H54 (cell line): ENCODE measurements at regions not wholly inside any gene's neighbourhood (a gene's known extent, or its start where the extent isn't known, plus 50 kb on each side); places are given as distances from the start of the nearest gene placed in this dataset.
A peak's percentile ranks its signal among the peaks of the same experiment; 100 is the strongest.
"Not testable (repeated sequence)": the region's sequence is repeated elsewhere in the genome, so short reads cannot be mapped to it uniquely, and the experiment has no call there.

Source experiments
- DNase-seq: peaks from one replicate; pipeline ENCODE4 v3.0.0; 2011; ENCODE audit warnings: low spot score, mixed read lengths; ENCODE audit not compliant: insufficient read length
- FAIRE-seq: peaks from 3 replicates; lab custom pipeline; 2011; peaks lifted over from hg19 to GRCh38; lab: Jason Lieb, UNC
- POLR2A ChIP-seq: IDR thresholded peaks from 2 replicates; pipeline ENCODE4 v1.6.1; 2011; ENCODE audit warnings: low read depth, mild to moderate bottlenecking, low read length

DNA sequence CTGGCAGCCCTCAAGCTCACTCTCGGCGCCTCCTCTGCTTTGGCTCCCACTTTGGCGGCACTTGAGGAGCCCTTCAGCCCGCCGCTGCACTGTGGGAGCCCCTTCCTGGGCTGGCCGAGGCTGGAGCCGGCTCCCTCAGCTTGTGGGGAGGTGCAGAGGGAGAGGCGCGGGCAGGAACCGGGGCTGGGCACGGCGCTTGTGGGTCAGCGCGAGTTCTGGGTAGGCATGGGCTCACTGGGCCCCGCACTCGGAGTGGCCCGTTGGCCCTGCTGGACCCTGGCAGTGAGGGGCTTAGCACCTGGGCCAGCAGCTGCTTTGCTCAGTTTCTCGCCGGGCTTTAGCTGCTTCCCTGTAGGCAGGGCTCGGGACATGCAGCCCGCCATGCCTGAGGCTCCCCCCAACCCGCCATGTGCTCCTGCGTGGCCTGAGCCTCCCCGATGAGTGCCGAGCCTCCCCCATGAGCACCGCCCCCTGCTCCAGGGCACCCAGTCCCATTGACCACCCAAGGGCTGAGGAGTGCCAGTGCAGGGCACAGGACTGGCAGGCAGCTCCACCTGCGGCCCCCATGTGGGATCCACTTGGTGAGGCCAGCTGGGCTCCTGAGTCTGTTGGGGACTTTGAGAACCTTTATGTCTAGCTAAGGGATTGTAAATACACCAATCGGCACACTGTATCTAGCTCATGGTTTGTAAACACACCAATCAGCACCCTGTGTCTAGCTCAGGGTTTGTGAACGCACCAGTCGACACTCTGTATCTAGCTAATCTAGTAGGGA, 101.5 kb upstream of the DRD5 start:
- TF ChIP-seq POLR2A = no peak
- DNase-seq = no peak
- no peak for FAIRE-seq

- not testable (repeated sequence) for DNase-seq, FAIRE-seq
These were observed 98.3 kb upstream of the DRD5 start for GRCh38 chr4:9683174-9683573.

DNA sequence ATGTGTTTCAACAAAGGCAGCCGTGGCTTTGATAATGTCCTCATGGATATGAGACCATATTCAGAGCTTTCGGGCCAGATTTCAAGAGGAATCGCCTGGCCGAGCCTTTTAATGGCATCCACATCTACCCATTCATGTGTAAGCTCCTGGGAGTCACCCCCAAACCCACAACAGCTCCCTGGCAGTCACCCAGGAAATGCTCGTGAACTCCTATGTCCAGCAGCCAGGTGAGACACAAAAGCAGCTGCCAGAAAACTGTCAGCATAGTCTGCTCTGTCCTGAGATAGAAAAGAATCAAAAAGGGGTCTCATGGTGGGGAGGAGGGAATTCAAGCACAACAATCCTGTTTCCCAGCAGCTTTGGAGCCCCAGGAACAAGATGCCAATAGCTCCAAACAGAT, 96.4 kb upstream of the DRD5 start:
- FAIRE-seq, DNase-seq: not testable (repeated sequence)

DNA sequence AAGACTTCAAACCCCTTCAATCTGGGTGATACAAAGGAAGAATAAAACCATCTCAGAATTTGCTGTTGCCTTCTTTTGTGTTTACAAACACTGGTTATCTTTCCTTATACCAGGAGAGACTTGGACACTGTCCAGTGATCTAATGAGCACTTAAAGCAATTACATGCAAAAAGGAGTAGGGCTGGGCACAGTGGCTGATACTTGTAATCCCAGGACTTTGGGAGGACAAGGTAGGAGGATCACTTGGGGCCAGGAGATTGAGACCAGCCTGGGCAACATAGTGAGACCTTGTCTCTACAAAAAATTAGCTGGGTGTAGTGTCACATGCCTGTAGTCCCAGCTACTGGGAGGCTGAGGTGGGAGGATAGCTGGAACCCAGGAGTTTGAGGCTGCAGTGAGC, 95.7 kb upstream of the DRD5 start:
- FAIRE-seq = no peak
- no peak for TF ChIP-seq POLR2A
- no peak for DNase-seq

DNA sequence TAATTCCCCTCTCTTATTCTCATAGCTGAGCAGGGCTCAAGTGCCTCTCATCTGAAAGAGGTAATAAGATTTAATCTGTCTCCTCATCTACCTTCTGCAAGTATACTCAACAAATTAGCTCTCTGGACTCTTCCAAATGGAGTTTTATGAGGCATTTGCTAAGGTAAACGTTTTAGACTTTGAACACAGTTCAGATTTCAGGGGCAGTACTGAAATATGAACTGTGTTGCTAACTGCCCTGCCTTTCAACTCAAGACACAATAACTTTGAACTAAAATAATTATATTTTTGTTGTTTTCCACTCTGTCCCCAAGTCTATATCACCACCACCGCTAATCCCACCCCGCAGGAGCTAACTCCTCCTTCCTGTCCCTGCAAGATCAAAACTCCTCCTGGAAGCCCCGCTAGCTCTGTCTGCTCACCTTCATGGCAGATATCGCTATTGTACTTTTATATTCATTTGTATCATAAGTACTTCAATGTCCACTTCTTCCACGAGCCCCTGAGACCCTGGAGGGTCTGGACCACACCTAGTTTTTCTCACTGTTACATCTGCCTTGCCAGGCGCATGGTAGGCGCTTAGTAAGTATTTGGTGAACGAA, 90.7 kb upstream of the DRD5 start:
- not testable (repeated sequence) for DNase-seq, FAIRE-seq

GRCh38 chr4:9691238-9692065, 90.0 kb upstream of the DRD5 start:
- DNase-seq (peak; percentile 65), FAIRE-seq (no peak)
- TF ChIP-seq POLR2A = no peak

DNA sequence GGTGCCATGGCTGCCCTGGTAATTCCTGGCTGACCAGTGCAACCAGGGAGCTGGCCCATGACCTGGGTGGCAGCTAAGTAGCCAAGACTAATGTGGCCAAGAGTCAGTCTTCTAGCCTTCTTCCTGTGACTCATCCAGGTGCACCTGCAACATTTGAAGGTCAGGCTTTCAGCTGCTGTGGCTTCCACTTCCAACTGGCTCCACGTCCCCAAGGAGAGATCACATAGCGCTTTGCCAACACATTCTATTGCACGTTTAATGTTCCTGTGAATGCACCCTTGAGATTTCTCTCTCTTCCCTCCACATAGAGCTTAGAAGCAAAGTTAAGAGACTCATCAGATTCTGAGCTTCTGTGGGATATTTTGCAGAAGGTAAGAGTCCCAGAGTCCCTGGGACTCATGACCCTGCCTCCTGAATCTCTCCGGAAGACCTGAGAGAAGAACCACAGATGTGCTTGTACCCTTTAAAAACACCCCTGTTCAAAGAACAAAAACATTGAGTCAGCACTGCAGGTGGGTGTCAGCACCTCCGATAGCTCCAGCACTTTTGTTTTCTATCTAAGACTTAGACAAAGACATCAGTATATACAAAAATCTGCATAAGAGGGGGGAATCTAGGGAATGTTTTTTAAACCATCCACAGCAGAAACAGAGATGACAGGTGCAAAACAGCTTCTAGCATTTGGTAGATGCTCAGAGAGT, 88.5 kb upstream of the DRD5 start:
- DNase-seq, FAIRE-seq: not testable (repeated sequence)

DNA sequence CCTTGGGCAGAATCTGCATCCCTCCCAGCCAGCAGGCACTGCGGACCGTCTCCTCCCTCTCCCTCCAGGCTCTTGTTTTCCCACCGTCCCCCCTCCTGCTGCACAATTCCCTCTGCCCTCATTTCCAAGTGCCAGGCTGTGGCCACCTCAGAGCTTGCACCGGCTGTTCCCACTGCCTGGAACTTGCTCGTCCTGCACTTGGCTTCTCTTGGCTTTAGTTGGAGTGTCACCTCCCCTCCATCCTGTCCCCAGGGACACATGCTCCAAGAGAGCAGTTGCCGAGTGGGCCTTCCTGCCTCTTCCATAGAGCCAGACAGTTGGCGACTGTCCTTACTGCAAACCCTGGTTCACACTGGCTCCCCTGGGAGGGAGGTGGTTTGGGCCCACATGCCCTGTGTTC, 87.0 kb upstream of the DRD5 start:
- FAIRE-seq = not testable (repeated sequence)

GRCh38 chr4:9695994-9696393, 85.4 kb upstream of the DRD5 start:
- not testable (repeated sequence) for FAIRE-seq, DNase-seq

More for the DNA sequence above, 87.0 kb upstream of the DRD5 start:
- DNase-seq = not testable (repeated sequence)

GRCh38 chr4:9696561-9696960, 84.9 kb upstream of the DRD5 start:
- not testable (repeated sequence) for FAIRE-seq, DNase-seq

GRCh38 chr4:9702019-9702418, 79.4 kb upstream of the DRD5 start:
- FAIRE-seq, DNase-seq: not testable (repeated sequence)

DNA sequence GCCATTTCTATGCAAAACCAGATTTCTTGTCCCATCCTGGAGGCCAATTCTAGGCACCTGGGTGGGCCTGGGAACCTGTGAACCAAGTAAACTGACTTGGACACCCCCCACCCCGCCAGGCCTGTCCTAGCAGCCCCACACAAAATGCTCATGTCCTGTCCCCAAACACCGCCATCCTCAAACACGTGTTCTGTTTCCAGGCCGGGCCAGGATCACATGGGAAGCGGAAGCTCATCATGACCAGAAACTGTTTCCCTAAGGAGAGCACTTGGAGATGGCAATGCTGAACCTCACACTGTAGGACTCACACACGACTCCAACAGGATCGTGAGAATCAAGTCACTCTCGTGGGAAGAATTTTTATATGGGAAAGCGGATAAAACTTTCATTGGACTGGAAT, 78.7 kb upstream of the DRD5 start:
- DNase-seq, FAIRE-seq: not testable (repeated sequence)

DNA sequence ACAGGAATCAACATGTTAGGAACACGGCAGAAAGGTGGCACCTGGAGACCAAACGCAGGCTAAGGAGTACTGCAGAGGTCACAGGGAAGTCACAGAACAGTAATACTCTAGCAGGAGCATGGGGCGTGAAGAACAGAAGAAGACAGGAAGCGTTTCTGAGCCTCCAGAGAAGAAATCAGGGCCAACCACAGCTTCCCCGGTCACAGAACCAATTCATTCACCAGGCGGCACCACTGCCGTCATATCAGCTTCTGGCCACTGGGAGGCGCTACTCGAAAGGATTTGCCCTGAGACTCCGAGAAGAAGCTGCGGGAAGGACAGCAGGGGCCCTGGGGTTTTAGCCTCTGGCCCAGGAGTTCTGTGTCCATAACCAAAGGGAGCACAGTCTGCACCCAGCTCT, 78.0 kb upstream of the DRD5 start:
- FAIRE-seq (no peak), DNase-seq (no peak)
- no peak for TF ChIP-seq POLR2A

GRCh38 chr4:9704126-9704525, 77.3 kb upstream of the DRD5 start:
- not testable (repeated sequence) for FAIRE-seq

More at GRCh38 chr4:9704126-9704525, 77.3 kb upstream of the DRD5 start:
- DNase-seq = not testable (repeated sequence)
